GM20431 (cell line): ENCODE measurements at regions not wholly inside any gene's neighbourhood (a gene's known extent, or its start where the extent isn't known, plus 50 kb on each side); places are given as distances from the start of the nearest gene placed in this dataset.

ENCODE experiments used
- in situ Hi-C: fragments of 300-500 bp; cut with MseI, MboI; formaldehyde crosslinking; loops from one replicate; pipeline ENCODE4 v1.15.0; 2020; ENCODE audit warnings: low sequenced_read_pairs; ENCODE audit not compliant: unreplicated experiment

- in situ Hi-C loops: no loop called here
Observed at GRCh38 chr10:21273400-21273968, 252.0 kb downstream of the SKIDA1 start.

GRCh38 chr10:21272643-21273399 is 252.7 kb downstream of the SKIDA1 start:
- in situ Hi-C loops: no loop called here

- in situ Hi-C loops: no loop called here
Observed at GRCh38 chr10:21270976-21271375, 254.5 kb downstream of the SKIDA1 start.

- in situ Hi-C loops: no loop called here
Observed at GRCh38 chr10:21269289-21269688, 256.2 kb downstream of the SKIDA1 start.

GRCh38 chr10:21265622-21266021 is 259.9 kb downstream of the SKIDA1 start:
- in situ Hi-C loops: no loop called here

- in situ Hi-C loops: no loop called here
Observed at GRCh38 chr10:21264271-21264670, 261.2 kb downstream of the SKIDA1 start.

GRCh38 chr10:21263839-21264238 is 261.6 kb downstream of the SKIDA1 start:
- in situ Hi-C loops: no loop called here

- in situ Hi-C loops: no loop called here
Observed at GRCh38 chr10:21263263-21263803, 262.1 kb downstream of the SKIDA1 start.

GRCh38 chr10:21261842-21262294 is 263.6 kb downstream of the SKIDA1 start:
- in situ Hi-C loops: no loop called here

- in situ Hi-C loops: no loop called here
Observed at GRCh38 chr10:21260506-21261149, 264.9 kb downstream of the SKIDA1 start.

- in situ Hi-C loops: no loop called here
Observed at GRCh38 chr10:21260066-21260465, 265.4 kb downstream of the SKIDA1 start.

- in situ Hi-C loops: no loop called here
Observed at GRCh38 chr10:21257919-21258318, 267.6 kb downstream of the SKIDA1 start.

- in situ Hi-C loops: no loop called here
Observed at GRCh38 chr10:21257191-21257590, 268.3 kb downstream of the SKIDA1 start.

- in situ Hi-C loops: no loop called here
Observed at GRCh38 chr10:21249435-21249834, 276.0 kb downstream of the SKIDA1 start.

- in situ Hi-C loops: no loop called here
Observed at GRCh38 chr10:21247592-21247991, 277.9 kb downstream of the SKIDA1 start.

GRCh38 chr10:21246178-21246577 is 279.3 kb downstream of the SKIDA1 start:
- in situ Hi-C loops: no loop called here

- in situ Hi-C loops: no loop called here
Observed at GRCh38 chr10:21243748-21244257, 281.7 kb downstream of the SKIDA1 start.

GRCh38 chr10:21242915-21243314 is 282.6 kb downstream of the SKIDA1 start:
- in situ Hi-C loops: no loop called here

GRCh38 chr10:21238717-21239116 is 286.8 kb downstream of the SKIDA1 start:
- in situ Hi-C loops: no loop called here

GRCh38 chr10:21238044-21238443 is 287.4 kb downstream of the SKIDA1 start:
- in situ Hi-C loops: no loop called here

- in situ Hi-C loops: no loop called here
Observed at GRCh38 chr10:21234761-21235160, 290.7 kb downstream of the SKIDA1 start.
